ENCODE measurements at regions not wholly inside any gene's neighbourhood (a gene's known extent, or its start where the extent isn't known, plus 50 kb on each side); places are given as distances from the start of the nearest gene placed in this dataset.
A peak's percentile ranks its signal among the peaks of the same experiment; 100 is the strongest.

- Histone ChIP-seq H3K27me3 (ENCODE audit: control insufficient read depth in 3 of 3, insufficient read depth in 3 of 3, low read length in 2 of 3) (no peaks in the 10 kb centered on the region), H3K4me3 (no peak overlapping the region), H3K27ac (ENCODE audit: low read depth in 1 of 2, low read length in 1 of 2) (no peak overlapping the region), H3K4me1 (ENCODE audit: control insufficient read depth in 5 of 5, insufficient read depth in 5 of 5, low read length in 5 of 5) (no peaks in the 10 kb centered on the region), H3K36me3 (ENCODE audit: control insufficient read depth in 4 of 4, insufficient read depth in 4 of 4, low read length in 4 of 4) (no peaks in the 10 kb centered on the region), H3K9ac (ENCODE audit: insufficient read depth in 1 of 2, low read length in 2 of 2) (no peak overlapping the region), H3K9me3 (ENCODE audit: control insufficient read depth in 4 of 4, insufficient read depth in 3 of 4, low read length in 3 of 4) (no peaks in the 10 kb centered on the region)
- no peak for TF ChIP-seq CTCF (IDR thresholded peaks at IDR 0.05; ENCODE audit: control extremely low read depth, extremely low read depth)
- DNase-seq (no peak), ATAC-seq (ENCODE audit: insufficient read depth, low FRiP score) (no peak)
- 86 to 92% methylated on average over 2 of the region's 2 CpGs for WGBS, 2 donors
Observed at GRCh38 chr6:125434760-125435159, 133.0 kb upstream of the HDDC2 start.

GRCh38 chr6:125439512-125439911, 137.7 kb upstream of the HDDC2 start:
- WGBS, 2 donors: 94 to 95% methylated on average over 1 of the region's 1 CpG
- TF ChIP-seq CTCF (IDR thresholded peaks at IDR 0.05; ENCODE audit: control extremely low read depth, extremely low read depth): no peak

GRCh38 chr6:125444006-125444923, 142.5 kb upstream of the HDDC2 start:
- TF ChIP-seq CTCF (IDR thresholded peaks at IDR 0.05; ENCODE audit: control extremely low read depth, extremely low read depth): no peak
- peaks cover 0 to 1% (median 0%) of the 10 kb centered on the region in 4 donors for H3K9me3 ChIP-seq (ENCODE audit: control insufficient read depth in 4 of 4, insufficient read depth in 3 of 4, low read length in 3 of 4)
- no peaks in the 10 kb centered on the region for H3K27me3 ChIP-seq (ENCODE audit: control insufficient read depth in 3 of 3, insufficient read depth in 3 of 3, low read length in 2 of 3)
- peak overlapping the region in 1 of 2 donors; percentile 56 for H3K27ac ChIP-seq (ENCODE audit: low read depth in 1 of 2, low read length in 1 of 2)
- peak; percentile 62 to 80 (median 62) for DNase-seq
- no peak overlapping the region for H3K9ac ChIP-seq (ENCODE audit: insufficient read depth in 1 of 2, low read length in 2 of 2)
- H3K4me3 ChIP-seq: no peak overlapping the region
- ATAC-seq (ENCODE audit: insufficient read depth, low FRiP score): no peak
- 63 to 81% methylated on average over 16 of the region's 16 CpGs for WGBS, 2 donors
- peaks cover 0 to 10% (median 2%) of the 10 kb centered on the region in 5 donors for H3K4me1 ChIP-seq (ENCODE audit: control insufficient read depth in 5 of 5, insufficient read depth in 5 of 5, low read length in 5 of 5)
- H3K36me3 ChIP-seq (ENCODE audit: control insufficient read depth in 4 of 4, insufficient read depth in 4 of 4, low read length in 4 of 4): no peaks in the 10 kb centered on the region

More at GRCh38 chr6:125439512-125439911, 137.7 kb upstream of the HDDC2 start:
- Histone ChIP-seq H3K9ac (ENCODE audit: insufficient read depth in 1 of 2, low read length in 2 of 2) (no peak overlapping the region), H3K27ac (ENCODE audit: low read depth in 1 of 2, low read length in 1 of 2) (no peak overlapping the region), H3K4me1 (ENCODE audit: control insufficient read depth in 5 of 5, insufficient read depth in 5 of 5, low read length in 5 of 5) (peaks cover 0 to 10% (median 0%) of the 10 kb centered on the region in 5 donors), H3K27me3 (ENCODE audit: control insufficient read depth in 3 of 3, insufficient read depth in 3 of 3, low read length in 2 of 3) (no peaks in the 10 kb centered on the region), H3K36me3 (ENCODE audit: control insufficient read depth in 4 of 4, insufficient read depth in 4 of 4, low read length in 4 of 4) (no peaks in the 10 kb centered on the region), H3K9me3 (ENCODE audit: control insufficient read depth in 4 of 4, insufficient read depth in 3 of 4, low read length in 3 of 4) (no peaks in the 10 kb centered on the region), H3K4me3 (no peak overlapping the region)
- no peak for ATAC-seq (ENCODE audit: insufficient read depth, low FRiP score)
- DNase-seq: no peak
